Liver (tissue), 3 donors: ENCODE measurements at regions not wholly inside any gene's neighbourhood (a gene's known extent, or its start where the extent isn't known, plus 50 kb on each side); places are given as distances from the start of the nearest gene placed in this dataset.

ENCODE experiments used
- ATF3 ChIP-seq: IDR thresholded peaks from 2 replicates; pipeline ENCODE4 v1.6.1; 2016; ENCODE audit warnings: antibody characterized with exemption
- CTCF ChIP-seq: fragments of 150-350 bp; IDR thresholded peaks from 2 replicates; pipeline ENCODE4 v1.5.1; 2017; ENCODE audit warnings: improper control_type of control experiment, low read depth, low read length; ENCODE audit not compliant: missing input control
- EGR1 ChIP-seq, 2 donors: IDR thresholded peaks; 2 replicates each; pipeline ENCODE4 v1.6.1; 2016 to 2018; ENCODE audit warnings: antibody characterized with exemption in 2 of 2, low read depth in 2 of 2
- FOXA1 ChIP-seq: IDR thresholded peaks from 2 replicates; pipeline ENCODE4 v1.6.1; 2016; ENCODE audit warnings: antibody characterized with exemption
- FOXA2 ChIP-seq: IDR thresholded peaks from 2 replicates; pipeline ENCODE4 v1.6.1; 2016; ENCODE audit warnings: antibody characterized with exemption
- GABPA ChIP-seq, 2 donors: IDR thresholded peaks in 1 of 2; conservative IDR thresholded peaks in 1 of 2; 2 replicates each; pipeline ENCODE4 v1.6.1; 2016; ENCODE audit warnings: antibody characterized with exemption in 2 of 2, mild to moderate bottlenecking in 1 of 2, moderate library complexity in 1 of 2
- MAX ChIP-seq: IDR thresholded peaks from 2 replicates; pipeline ENCODE4 v1.6.1; 2016; ENCODE audit warnings: antibody characterized with exemption
- RAD21 ChIP-seq, 2 donors: IDR thresholded peaks; 2 replicates each; pipeline ENCODE4 v1.6.1; 2016; ENCODE audit warnings: antibody characterized with exemption in 2 of 2, mild to moderate bottlenecking in 2 of 2
- REST ChIP-seq: IDR thresholded peaks from 2 replicates; pipeline ENCODE4 v1.6.1; 2016; ENCODE audit warnings: antibody characterized with exemption, mild to moderate bottlenecking
- SP1 ChIP-seq: IDR thresholded peaks from 2 replicates; pipeline ENCODE4 v1.6.1; 2018; ENCODE audit warnings: antibody characterized with exemption, mild to moderate bottlenecking
- TAF1 ChIP-seq: conservative IDR thresholded peaks from 2 replicates; pipeline ENCODE4 v1.6.1; 2016; ENCODE audit warnings: antibody characterized with exemption, mild to moderate bottlenecking
- ZBTB33 ChIP-seq: IDR thresholded peaks from 2 replicates; pipeline ENCODE4 v1.6.1; 2016; ENCODE audit warnings: antibody characterized with exemption
- donor health status: healthy.
- donor health status: healthy.

- TF ChIP-seq CTCF (no peak), FOXA1 (no peak), TAF1 (no peak), SP1 (no peak), MAX (no peak), GABPA (IDR thresholded peaks at IDR 0.05 in 1 of 2, conservative IDR thresholded peaks at IDR 0.05 in 1 of 2) (no peak), REST (no peak), FOXA2 (no peak), ZBTB33 (no peak), RAD21 (IDR thresholded peaks at IDR 0.05) (no peak), ATF3 (no peak), EGR1 (IDR thresholded peaks at IDR 0.05; ENCODE audit: low read depth in 2 of 2) (no peak)
These were observed 583.9 kb upstream of the API5 start for GRCh38 chr11:42727879-42728278.
